Mesenchymal stem cell (in vitro differentiated cells and primary cell): ENCODE measurements at regions not wholly inside any gene's neighbourhood (a gene's known extent, or its start where the extent isn't known, plus 50 kb on each side); places are given as distances from the start of the nearest gene placed in this dataset.
A peak's percentile ranks its signal among the peaks of the same experiment; 100 is the strongest.

Experiments used
- DNase-seq: peaks from one replicate; pipeline ENCODE4 v3.0.0-alpha.2; 2013
- H2AFZ ChIP-seq: one replicate; pipeline ENCODE4 v1.6.1; 2013; ENCODE audit warnings: low read depth, mild to moderate bottlenecking, control low read depth, inconsistent platforms, low read length, moderate library complexity
- H2AK5ac ChIP-seq: 2 replicates; pipeline ENCODE4 v1.6.1; 2013; ENCODE audit warnings: low read length, moderate library complexity, mild to moderate bottlenecking, inconsistent platforms; ENCODE audit not compliant: severe bottlenecking
- H2BK120ac ChIP-seq: one replicate; pipeline ENCODE4 v1.6.1; 2013; ENCODE audit warnings: low read depth, mild to moderate bottlenecking, inconsistent platforms, low read length, moderate library complexity
- H2BK12ac ChIP-seq, 2 experiments: one replicate each; pipeline ENCODE4 v1.6.1; 2013; ENCODE audit warnings: inconsistent platforms in 2 of 2, low read length in 2 of 2, mild to moderate bottlenecking in 2 of 2, moderate library complexity in 2 of 2, control low read depth in 1 of 2
- H2BK15ac ChIP-seq: one replicate; pipeline ENCODE4 v1.6.1; 2013; ENCODE audit warnings: mild to moderate bottlenecking, low read depth, inconsistent platforms; ENCODE audit not compliant: poor library complexity, severe bottlenecking
- H2BK5ac ChIP-seq: 2 replicates; pipeline ENCODE4 v1.6.1; 2013; ENCODE audit warnings: low read depth, mild to moderate bottlenecking, low read length, control low read depth, inconsistent platforms; ENCODE audit not compliant: poor library complexity, severe bottlenecking
- H3K14ac ChIP-seq, 2 experiments: one replicate each; pipeline ENCODE4 v1.6.1; 2013; ENCODE audit warnings: inconsistent platforms in 2 of 2, low read length in 2 of 2, control low read depth in 1 of 2, mild to moderate bottlenecking in 1 of 2, moderate library complexity in 1 of 2
- H3K18ac ChIP-seq, 2 experiments: one replicate each; pipeline ENCODE4 v1.6.1; 2013; ENCODE audit warnings: inconsistent platforms in 2 of 2, low read length in 2 of 2, control low read depth in 1 of 2, low read depth in 1 of 2, mild to moderate bottlenecking in 1 of 2
- H3K23ac ChIP-seq, 2 experiments: one replicate each; pipeline ENCODE4 v1.6.1; 2013; ENCODE audit warnings: inconsistent platforms in 2 of 2, low read length in 2 of 2, mild to moderate bottlenecking in 2 of 2, moderate library complexity in 2 of 2, control low read depth in 1 of 2
- H3K27ac ChIP-seq: 2 replicates; pipeline ENCODE4 v1.5.1; 2013; ENCODE audit warnings: mild to moderate bottlenecking, moderate library complexity, low read length, control low read depth, inconsistent platforms; ENCODE audit not compliant: poor library complexity, severe bottlenecking
- H3K27me3 ChIP-seq, 2 experiments: 2 replicates each; pipeline versions ENCODE4 v1.6.1 to v1.7.0; 2013; ENCODE audit warnings: low read length in 2 of 2, mild to moderate bottlenecking in 2 of 2, moderate library complexity in 2 of 2, control low read depth in 1 of 2, inconsistent platforms in 1 of 2; ENCODE audit not compliant: control insufficient read depth in 1 of 2, insufficient read depth in 1 of 2
- H3K36me3 ChIP-seq, 2 experiments: 2 replicates each; pipeline versions ENCODE4 v1.6.1 to v1.7.0; 2013; ENCODE audit warnings: low read length in 2 of 2, control low read depth in 1 of 2, inconsistent platforms in 1 of 2, low read depth in 1 of 2, mild to moderate bottlenecking in 1 of 2; ENCODE audit not compliant: insufficient read depth in 2 of 2, control insufficient read depth in 1 of 2
- H3K4ac ChIP-seq, 2 experiments: one replicate each; pipeline ENCODE4 v1.6.1; 2013; ENCODE audit warnings: inconsistent platforms in 2 of 2, low read length in 2 of 2, mild to moderate bottlenecking in 2 of 2, moderate library complexity in 2 of 2, control low read depth in 1 of 2, low read depth in 1 of 2
- H3K4me1 ChIP-seq: 2 replicates; pipeline ENCODE4 v1.6.1; 2013; ENCODE audit warnings: low read depth, low read length, control low read depth; ENCODE audit not compliant: control insufficient read depth, insufficient read depth
- H3K4me2 ChIP-seq: 2 replicates; pipeline ENCODE4 v1.6.1; 2013; ENCODE audit warnings: low read length, mild to moderate bottlenecking, inconsistent platforms; ENCODE audit not compliant: poor library complexity, severe bottlenecking
- H3K4me3 ChIP-seq, 2 experiments: 2 replicates each; pipeline versions ENCODE4 v1.5.1 to v1.7.0; 2013; ENCODE audit warnings: low read length in 2 of 2, mild to moderate bottlenecking in 2 of 2, control low read depth in 1 of 2, low read depth in 1 of 2; ENCODE audit not compliant: insufficient read depth in 1 of 2
- H3K79me1 ChIP-seq: replicated peaks from 2 replicates; pipeline ENCODE4 v1.6.1; 2013; ENCODE audit warnings: mild to moderate bottlenecking, control low read depth, low read length, inconsistent platforms; ENCODE audit not compliant: poor library complexity, severe bottlenecking
- H3K9ac ChIP-seq: 2 replicates; pipeline ENCODE4 v1.7.0; 2013; ENCODE audit warnings: mild to moderate bottlenecking, low read length, moderate library complexity
- H3K9me3 ChIP-seq: 2 replicates; pipeline ENCODE4 v1.7.0; 2013; ENCODE audit warnings: mild to moderate bottlenecking, low read length; ENCODE audit not compliant: control insufficient read depth
- H4K8ac ChIP-seq: one replicate; pipeline ENCODE4 v1.6.1; 2013; ENCODE audit warnings: inconsistent platforms, mild to moderate bottlenecking, low read length, moderate library complexity
- H4K91ac ChIP-seq: one replicate; pipeline ENCODE4 v1.6.1; 2013; ENCODE audit warnings: mild to moderate bottlenecking, low read length, inconsistent platforms
- WGBS: methylation state at CpG from one replicate; pipeline ENCODE4 v1.1.7; 2013; ENCODE audit warnings: mixed read lengths; 5-methylcytosine and 5-hydroxymethylcytosine counted together

DNA sequence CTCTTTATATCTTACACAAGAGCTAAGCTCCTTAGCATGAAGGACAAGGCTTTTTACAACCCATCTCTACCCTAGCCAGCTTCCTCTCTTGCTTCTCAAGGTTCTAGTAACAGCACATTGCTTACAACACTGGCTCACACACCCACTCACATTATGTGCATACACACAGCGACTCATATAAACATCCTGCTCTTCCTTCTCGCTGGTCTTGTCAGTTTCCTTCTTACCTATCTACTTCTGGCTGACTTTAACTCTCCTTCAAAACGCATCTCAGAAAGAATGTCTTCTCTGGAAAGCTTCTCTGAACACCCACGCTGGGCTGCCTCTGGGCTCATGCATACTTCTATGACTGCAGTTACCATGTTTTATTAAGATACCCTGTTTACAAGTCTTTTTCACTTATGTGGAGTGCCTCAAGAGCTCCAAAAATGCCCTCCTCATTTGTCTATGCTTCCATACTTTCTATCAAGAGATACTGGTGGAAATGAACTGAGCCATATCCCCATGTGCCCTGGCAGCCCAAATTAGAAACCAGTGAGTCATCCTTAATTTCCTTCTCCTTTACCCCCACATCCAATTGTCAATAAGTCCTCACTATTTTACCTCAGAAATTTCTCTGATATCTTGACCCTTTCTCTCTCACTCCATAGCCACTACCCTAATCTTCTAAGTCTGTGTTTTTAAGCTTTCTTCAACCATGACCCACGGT is 126.9 kb upstream of the KRAS start:
- Histone ChIP-seq H2BK12ac (peak overlapping the region; percentile 33 to 75), H3K79me1 (no peaks in the 10 kb centered on the region), H4K91ac (no peak overlapping the region), H3K4me1 (no peaks in the 10 kb centered on the region), H3K36me3 (no peaks in the 10 kb centered on the region), H3K9me3 (no peaks in the 10 kb centered on the region), H3K27ac (no peak overlapping the region), H2BK15ac (no peak overlapping the region), H3K4ac (no peak overlapping the region), H3K4me3 (no peak overlapping the region), H3K23ac (no peak overlapping the region), H2AK5ac (no peak overlapping the region), H3K18ac (no peak overlapping the region), H3K27me3 (no peaks in the 10 kb centered on the region), H2BK5ac (no peak overlapping the region), H3K9ac (no peak overlapping the region), H2AFZ (no peak overlapping the region), H2BK120ac (no peak overlapping the region), H3K14ac (no peak overlapping the region), H4K8ac (no peak overlapping the region), H3K4me2 (no peak overlapping the region)
- WGBS: 34% methylated on average over 5 of the region's 5 CpGs
- DNase-seq: peak; percentile 78

DNA sequence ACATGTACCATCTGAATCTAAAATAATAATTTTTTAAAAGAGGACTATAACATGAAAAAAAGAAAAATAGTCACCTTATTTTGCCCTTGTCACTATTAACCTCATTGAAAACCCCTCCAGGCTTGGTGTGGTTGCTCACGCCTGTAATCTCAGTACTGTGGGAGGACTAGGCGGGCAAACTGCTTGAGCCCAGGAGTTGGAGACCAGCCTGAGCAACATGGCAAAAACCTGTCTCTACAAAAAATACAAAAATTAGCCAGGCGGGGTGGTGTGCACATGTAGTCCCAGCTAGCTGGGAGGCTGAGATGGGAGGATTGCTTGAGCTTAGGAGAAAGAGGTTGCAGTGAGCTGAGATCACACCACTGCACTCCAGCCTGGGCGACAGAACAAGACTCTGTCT is 126.3 kb upstream of the KRAS start:
- Histone ChIP-seq H3K4me1 (no peaks in the 10 kb centered on the region), H3K23ac (no peak overlapping the region), H2BK5ac (no peak overlapping the region), H2BK15ac (no peak overlapping the region), H3K27me3 (no peaks in the 10 kb centered on the region), H3K9me3 (no peaks in the 10 kb centered on the region), H2BK12ac (no peak overlapping the region), H3K4ac (no peak overlapping the region), H4K8ac (no peak overlapping the region), H2AFZ (no peak overlapping the region), H3K4me3 (no peak overlapping the region), H3K14ac (no peak overlapping the region), H3K79me1 (no peaks in the 10 kb centered on the region), H2AK5ac (no peak overlapping the region), H2BK120ac (no peak overlapping the region), H3K4me2 (no peak overlapping the region), H3K27ac (no peak overlapping the region), H3K36me3 (no peaks in the 10 kb centered on the region), H4K91ac (no peak overlapping the region), H3K18ac (peak overlapping the region in 1 of 2 experiments; percentile 38), H3K9ac (no peak overlapping the region)
- 97% methylated on average over 3 of the region's 4 CpGs for WGBS
- no peak for DNase-seq

DNA sequence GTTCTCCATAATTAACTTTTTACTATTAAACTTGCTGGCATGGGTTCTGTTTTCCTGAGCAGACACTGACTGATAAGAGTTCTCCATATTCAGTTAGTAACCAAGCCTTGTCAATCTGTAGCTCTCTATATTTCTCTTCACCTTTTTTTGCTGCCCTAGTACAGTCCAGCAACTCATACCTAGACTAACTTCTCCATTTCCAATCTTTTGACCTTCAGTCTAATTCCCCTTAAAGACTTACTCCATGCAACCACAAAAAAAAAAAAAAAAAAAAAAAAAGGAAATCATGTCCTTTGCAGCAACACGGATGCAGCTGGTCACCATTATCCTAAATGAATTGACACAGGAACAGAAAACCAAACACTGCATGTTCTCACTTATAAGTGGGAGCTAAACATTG is 125.7 kb upstream of the KRAS start:
- Histone ChIP-seq H3K4me3 (no peak overlapping the region), H3K27ac (no peak overlapping the region), H3K4me1 (no peaks in the 10 kb centered on the region), H4K8ac (no peak overlapping the region), H3K4me2 (no peak overlapping the region), H2BK120ac (no peak overlapping the region), H3K14ac (no peak overlapping the region), H3K27me3 (no peaks in the 10 kb centered on the region), H3K4ac (no peak overlapping the region), H3K18ac (no peak overlapping the region), H2AFZ (no peak overlapping the region), H2BK5ac (no peak overlapping the region), H4K91ac (no peak overlapping the region), H2BK12ac (no peak overlapping the region), H3K9ac (no peak overlapping the region), H3K79me1 (no peaks in the 10 kb centered on the region), H2BK15ac (no peak overlapping the region), H3K36me3 (no peaks in the 10 kb centered on the region), H2AK5ac (no peak overlapping the region), H3K23ac (no peak overlapping the region), H3K9me3 (no peaks in the 10 kb centered on the region)
- no peak for DNase-seq
- no CpG with 5 or more reads among the region's 1 CpG for WGBS

DNA sequence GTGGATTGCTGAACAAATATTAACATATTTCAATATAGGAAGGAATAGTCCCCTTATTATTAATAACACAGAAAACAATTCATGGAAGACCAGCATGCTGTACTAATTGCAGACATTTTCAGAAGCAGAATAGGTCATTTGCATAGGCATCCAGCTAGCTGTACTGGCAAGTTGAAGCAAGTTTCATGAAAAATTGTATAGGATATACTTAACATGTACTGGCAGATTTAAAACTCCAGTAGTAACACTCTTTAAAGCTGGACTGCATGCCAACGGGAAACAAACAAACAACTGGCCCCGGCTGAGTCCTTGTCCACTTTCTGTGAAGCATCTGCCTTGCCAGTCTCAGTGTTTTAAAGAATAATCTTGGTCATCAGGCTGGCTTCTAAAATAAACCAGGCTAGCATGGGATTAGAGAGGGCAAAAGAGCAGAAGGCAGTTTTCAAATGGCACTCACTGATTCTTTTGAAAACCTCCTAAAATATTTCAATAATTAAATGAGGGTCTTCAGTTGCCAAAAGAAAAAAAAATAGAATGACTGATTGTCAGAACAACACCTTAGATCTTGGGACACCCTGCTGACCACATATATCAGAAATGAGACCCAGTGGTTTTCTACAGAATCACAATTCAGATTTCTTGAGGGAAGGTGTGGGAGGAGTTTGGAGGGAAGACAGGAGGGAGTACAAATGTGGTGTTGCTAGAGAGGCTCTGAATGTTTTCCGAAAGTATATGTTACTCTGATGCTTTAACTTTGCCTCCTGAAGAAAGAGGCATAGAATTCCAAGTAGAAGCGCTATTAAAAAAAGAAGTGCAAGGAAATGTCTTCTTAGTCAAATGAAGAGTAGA is 122.5 kb upstream of the KRAS start:
- H4K91ac ChIP-seq: no peak overlapping the region
- no peaks in the 10 kb centered on the region for H3K27me3 ChIP-seq
- no peak overlapping the region for H3K9ac ChIP-seq
- no peak overlapping the region for H3K4me2 ChIP-seq
- DNase-seq: no peak
- WGBS: 71% methylated on average over 4 of the region's 4 CpGs
- no peak overlapping the region for H3K23ac ChIP-seq
- no peak overlapping the region for H2BK15ac ChIP-seq
- H2BK120ac ChIP-seq: no peak overlapping the region
- no peak overlapping the region for H2AFZ ChIP-seq
- no peak overlapping the region for H3K4ac ChIP-seq
- H3K27ac ChIP-seq: no peak overlapping the region
- H3K4me1 ChIP-seq: no peaks in the 10 kb centered on the region
- H3K4me3 ChIP-seq: no peak overlapping the region
- H2BK5ac ChIP-seq: no peak overlapping the region
- no peak overlapping the region for H3K18ac ChIP-seq
- no peaks in the 10 kb centered on the region for H3K36me3 ChIP-seq
- H3K9me3 ChIP-seq: no peaks in the 10 kb centered on the region
- H4K8ac ChIP-seq: no peak overlapping the region
- H3K79me1 ChIP-seq: no peaks in the 10 kb centered on the region
- no peak overlapping the region for H2BK12ac ChIP-seq
- H2AK5ac ChIP-seq: no peak overlapping the region
- H3K14ac ChIP-seq: no peak overlapping the region
